H1 (cell line): ENCODE measurements at regions not wholly inside any gene's neighbourhood (a gene's known extent, or its start where the extent isn't known, plus 50 kb on each side); places are given as distances from the start of the nearest gene placed in this dataset.

Experiments used
- CTCF ChIA-PET: fragments of 300-600 bp; sonication (Branson Sonifier 250); formaldehyde crosslinking; loops from one replicate; lab custom pipeline; 2021; ENCODE audit not compliant: partially characterized antibody; lab: Charles Lee
- POLR2A ChIA-PET: fragments of 300-600 bp; sonication (Branson Sonifier 250); formaldehyde crosslinking; loops from one replicate; lab custom pipeline; 2021; ENCODE audit warnings: inconsistent platforms; ENCODE audit not compliant: partially characterized antibody; lab: Charles Lee
- DNase-seq, 2 experiments: peaks; one replicate each; pipeline versions ENCODE4 v3.0.0 to v3.0.0-alpha.2; 2010 to 2022; ENCODE audit warnings: low spot score in 2 of 2, low read depth in 1 of 2, mixed read lengths in 1 of 2
- FAIRE-seq: peaks from 2 replicates; lab custom pipeline; 2011; peaks lifted over from hg19 to GRCh38; lab: Jason Lieb, UNC
- H2AFZ ChIP-seq: 2 replicates; pipeline ENCODE4 v1.8.1; 2012; ENCODE audit warnings: low read length, inconsistent platforms
- H2AK5ac ChIP-seq: 2 replicates; pipeline ENCODE4 v1.6.1; 2013; ENCODE audit warnings: low read depth, low read length
- H2BK120ac ChIP-seq: replicated peaks from 2 replicates; pipeline ENCODE3; 2013; ENCODE audit warnings: low read depth, low read length, inconsistent platforms
- H2BK12ac ChIP-seq: 2 replicates; pipeline ENCODE4 v1.6.1; 2013; ENCODE audit warnings: low read depth, low read length
- H2BK15ac ChIP-seq: 2 replicates; pipeline ENCODE4 v1.6.1; 2013; ENCODE audit warnings: low read length
- H2BK20ac ChIP-seq: 2 replicates; pipeline ENCODE4 v1.6.1; 2013; ENCODE audit warnings: low read length
- H2BK5ac ChIP-seq: 2 replicates; pipeline ENCODE4 v1.6.1; 2013; ENCODE audit warnings: low read depth, low read length
- H3K14ac ChIP-seq: 2 replicates; pipeline ENCODE4 v1.6.1; 2013; ENCODE audit warnings: inconsistent platforms; ENCODE audit not compliant: insufficient read length
- H3K18ac ChIP-seq: 2 replicates; pipeline ENCODE4 v1.6.1; 2013; ENCODE audit warnings: low read length; ENCODE audit errors: extremely low read depth
- H3K23ac ChIP-seq: 2 replicates; pipeline ENCODE4 v1.6.1; 2013; ENCODE audit warnings: inconsistent platforms; ENCODE audit not compliant: insufficient read length
- H3K23me2 ChIP-seq: 2 replicates; pipeline ENCODE4 v1.6.1; 2013; ENCODE audit warnings: low read depth, low read length
- H3K27ac ChIP-seq: 2 replicates; pipeline ENCODE4 v1.6.1; 2011; ENCODE audit warnings: low read depth, low read length, inconsistent platforms
- H3K27me3 ChIP-seq, 4 experiments: replicated peaks in 1 of 4; 1 replicate in 1 of 4; 2 replicates in 3 of 4; pipeline versions ENCODE4 v1.6.1 to v1.8.1; 2011 to 2013; ENCODE audit warnings: low read length in 3 of 4, mild to moderate bottlenecking in 3 of 4, inconsistent platforms in 2 of 4, mixed read lengths in 2 of 4, moderate library complexity in 1 of 4; ENCODE audit not compliant: control insufficient read depth in 3 of 4, insufficient read depth in 3 of 4; ENCODE audit errors: extremely low read depth in 1 of 4
- H3K36me3 ChIP-seq, 4 experiments: 2 replicates each; pipeline versions ENCODE4 v1.6.1 to v1.8.1; 2011 to 2013; ENCODE audit warnings: mild to moderate bottlenecking in 4 of 4, low read length in 3 of 4, moderate library complexity in 2 of 4, control low read depth in 1 of 4, inconsistent platforms in 1 of 4; ENCODE audit not compliant: insufficient read depth in 4 of 4, control insufficient read depth in 2 of 4
- H3K4ac ChIP-seq: replicated peaks from 2 replicates; pipeline ENCODE3; 2013; ENCODE audit warnings: low read length, low read depth, mixed read lengths, inconsistent platforms; ENCODE audit not compliant: insufficient read length
- H3K4me1 ChIP-seq, 4 experiments: replicated peaks in 1 of 4; 1 replicate in 1 of 4; 2 replicates in 3 of 4; pipeline versions ENCODE4 v1.6.1 to v1.8.1; 2011 to 2013; ENCODE audit warnings: low read length in 3 of 4, inconsistent platforms in 2 of 4, mixed read lengths in 1 of 4; ENCODE audit not compliant: insufficient read depth in 4 of 4, control insufficient read depth in 3 of 4
- H3K4me2 ChIP-seq, 2 experiments: 2 replicates each; pipeline versions ENCODE4 v1.6.1 to v1.8.1; 2011 to 2013; ENCODE audit warnings: low read depth in 2 of 2, low read length in 2 of 2, control low read depth in 1 of 2, inconsistent platforms in 1 of 2, mild to moderate bottlenecking in 1 of 2; ENCODE audit not compliant: insufficient read depth in 1 of 2
- H3K4me3 ChIP-seq, 4 experiments: fragments of 200-600, 300-600 bp in 1 of 4; sonication (generic), shearing (Covaris generic), sonication (Bioruptor Twin) in 1 of 4; 2 replicates each; pipeline versions ENCODE4 v1.5.1 to v1.8.1; 2011 to 2016; ENCODE audit warnings: low read length in 4 of 4, low read depth in 3 of 4, control low read depth in 2 of 4, inconsistent platforms in 2 of 4, mild to moderate bottlenecking in 2 of 4, mixed read lengths in 1 of 4, moderate library complexity in 1 of 4; ENCODE audit not compliant: insufficient read depth in 2 of 4; ENCODE audit errors: extremely low read depth in 1 of 4
- H3K56ac ChIP-seq: replicated peaks from 2 replicates; pipeline ENCODE3; 2013; ENCODE audit warnings: low read depth, mild to moderate bottlenecking, mixed read lengths, low read length, inconsistent platforms; ENCODE audit not compliant: insufficient read length
- H3K79me1 ChIP-seq: 2 replicates; pipeline ENCODE4 v1.6.1; 2013; ENCODE audit warnings: low read depth, low read length, control low read depth
- H3K79me2 ChIP-seq, 2 experiments: 2 replicates each; pipeline versions ENCODE4 v1.6.1 to v1.8.1; 2012 to 2013; ENCODE audit warnings: low read length in 2 of 2, mild to moderate bottlenecking in 2 of 2, inconsistent platforms in 1 of 2; ENCODE audit not compliant: insufficient read depth in 2 of 2, control insufficient read depth in 1 of 2
- H3K9ac ChIP-seq, 4 experiments: replicated peaks in 1 of 4; 1 replicate in 1 of 4; 2 replicates in 3 of 4; pipeline versions ENCODE4 v1.6.1 to v1.8.1; 2011 to 2013; ENCODE audit warnings: low read depth in 3 of 4, low read length in 3 of 4, control low read depth in 2 of 4, mild to moderate bottlenecking in 2 of 4, moderate library complexity in 2 of 4, inconsistent platforms in 1 of 4; ENCODE audit errors: extremely low read depth in 1 of 4
- H3K9me3 ChIP-seq, 2 experiments: 2 replicates each; pipeline versions ENCODE4 v1.6.1 to v1.8.1; 2012 to 2013; ENCODE audit warnings: mild to moderate bottlenecking in 2 of 2, moderate library complexity in 2 of 2, control low read depth in 1 of 2, inconsistent platforms in 1 of 2, low read depth in 1 of 2, low read length in 1 of 2, mixed read lengths in 1 of 2; ENCODE audit not compliant: insufficient read depth in 2 of 2
- H4K20me1 ChIP-seq, 2 experiments: replicated peaks in 1 of 2; 2 replicates each; pipeline versions ENCODE3 to v1.8.1; 2011 to 2013; ENCODE audit warnings: inconsistent platforms in 2 of 2, low read length in 2 of 2, mild to moderate bottlenecking in 1 of 2; ENCODE audit not compliant: insufficient read depth in 2 of 2, control insufficient read depth in 1 of 2
- H4K5ac ChIP-seq: 2 replicates; pipeline ENCODE4 v1.6.1; 2013; ENCODE audit warnings: low read length, low read depth, mixed read lengths, inconsistent platforms; ENCODE audit not compliant: insufficient read length
- H4K8ac ChIP-seq: 2 replicates; pipeline ENCODE4 v1.8.0; 2013; ENCODE audit warnings: mild to moderate bottlenecking, moderate library complexity, low read length, inconsistent platforms; ENCODE audit not compliant: insufficient read depth; ENCODE audit errors: extremely low read depth
- H4K91ac ChIP-seq: replicated peaks from 2 replicates; pipeline ENCODE3; 2013; ENCODE audit warnings: low read length, mixed read lengths, inconsistent platforms; ENCODE audit not compliant: insufficient read length
- HDAC6 ChIP-seq: IDR thresholded peaks from one replicate; pipeline ENCODE4 v1.7.1; 2012; ENCODE audit warnings: low read depth, mild to moderate bottlenecking, inconsistent platforms, low read length, moderate library complexity
- POLR2AphosphoS5 ChIP-seq: IDR thresholded peaks from 2 replicates; pipeline ENCODE4 v1.6.1; 2011; ENCODE audit warnings: low read depth, low read length
- WGBS, 2 experiments: shearing (Covaris generic) in 1 of 2; methylation state at CpG; one replicate each; pipeline versions ENCODE4 v1.1.6 to v1.1.7; 2013 to 2015; ENCODE audit warnings: low lambda C conversion rate in 2 of 2, mixed read lengths in 2 of 2, inconsistent platforms in 1 of 2, low coverage in 1 of 2, missing lambda C conversion rate in 1 of 2; ENCODE audit not compliant: insufficient replicate concordance in 2 of 2, insufficient coverage in 1 of 2, insufficient read length in 1 of 2; ENCODE audit errors: extremely low coverage in 1 of 2, missing lambda C conversion rate in 1 of 2; 5-methylcytosine and 5-hydroxymethylcytosine counted together

DNA sequence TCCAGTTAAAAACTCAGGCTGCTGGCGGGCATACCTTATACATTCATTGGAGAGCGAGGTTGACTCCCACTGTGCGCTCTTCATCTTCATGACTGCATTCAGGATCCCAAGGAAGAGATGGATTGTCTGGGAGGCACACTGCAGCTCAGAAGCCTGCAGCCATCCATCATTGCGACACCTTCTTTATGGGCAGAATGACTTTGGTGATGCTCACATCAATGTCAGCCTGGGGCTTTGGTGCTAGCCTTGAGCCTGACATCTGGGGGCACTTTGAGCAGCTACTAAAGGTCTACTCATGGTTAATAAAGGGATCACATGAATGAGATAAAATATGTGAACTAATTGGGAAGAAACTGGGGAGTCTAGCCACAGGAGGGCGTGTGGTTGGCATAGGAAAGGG, 229.3 kb downstream of the PRDM2 start:
- no peak overlapping the region for H2BK15ac ChIP-seq
- H3K4me1 ChIP-seq = no peaks in the 10 kb centered on the region
- H3K4me3 ChIP-seq = no peak overlapping the region
- no peak overlapping the region for H2AK5ac ChIP-seq
- no peaks in the 10 kb centered on the region for H3K79me1 ChIP-seq
- H3K9me3 ChIP-seq = peaks cover 0 to 8% of the 10 kb centered on the region in 2 experiments; a peak in 1 of 4 replicates
- no peaks in the 10 kb centered on the region for H3K23me2 ChIP-seq
- ChIA-PET POLR2A (no interaction called here), CTCF (interaction anchor here (1.1 kb wide), 1 partner anchor 30 kb away, joined by 3 read pairs; no protein-coding TSS in a partner anchor)
- no peak overlapping the region for H3K4ac ChIP-seq
- H3K27me3 ChIP-seq = no peaks in the 10 kb centered on the region
- H2BK12ac ChIP-seq = no peak overlapping the region
- no peak overlapping the region for H3K9ac ChIP-seq
- no peak for TF ChIP-seq HDAC6
- no peak for TF ChIP-seq POLR2AphosphoS5
- no peak overlapping the region for H3K4me2 ChIP-seq
- H4K8ac ChIP-seq = no peak overlapping the region; the same call in 1 of the 2 replicates
- no peaks in the 10 kb centered on the region for H3K79me2 ChIP-seq
- no peak overlapping the region for H4K5ac ChIP-seq
- H3K23ac ChIP-seq = no peak overlapping the region
- whole genome bisulfite sequencing, 2 experiments = 90% methylated on average over 5 of the region's 5 CpGs; no CpG with 5 or more reads in 1 of the 2 experiments
- no peak overlapping the region for H2BK20ac ChIP-seq
- no peak for FAIRE-seq
- no peak overlapping the region for H4K91ac ChIP-seq
- no peak for DNase-seq
- no peak overlapping the region for H3K56ac ChIP-seq
- H3K18ac ChIP-seq = no peak overlapping the region
- H4K20me1 ChIP-seq = no peaks in the 10 kb centered on the region
- no peak overlapping the region for H2BK120ac ChIP-seq
- no peak overlapping the region for H2AFZ ChIP-seq
- no peaks in the 10 kb centered on the region for H3K36me3 ChIP-seq
- H2BK5ac ChIP-seq = no peak overlapping the region
- no peak overlapping the region for H3K14ac ChIP-seq
- no peak overlapping the region for H3K27ac ChIP-seq
